CD4-positive, alpha-beta T cell treated with Interleukin-12 subunit alpha and Interleukin-12 subunit beta, for 1 hour (primary cell): ENCODE measurements at regions not wholly inside any gene's neighbourhood (a gene's known extent, or its start where the extent isn't known, plus 50 kb on each side); places are given as distances from the start of the nearest gene placed in this dataset.

Source experiments
- DNase-seq: peaks from one replicate; pipeline ENCODE4 v3.0.0-alpha.2; 2020

DNA sequence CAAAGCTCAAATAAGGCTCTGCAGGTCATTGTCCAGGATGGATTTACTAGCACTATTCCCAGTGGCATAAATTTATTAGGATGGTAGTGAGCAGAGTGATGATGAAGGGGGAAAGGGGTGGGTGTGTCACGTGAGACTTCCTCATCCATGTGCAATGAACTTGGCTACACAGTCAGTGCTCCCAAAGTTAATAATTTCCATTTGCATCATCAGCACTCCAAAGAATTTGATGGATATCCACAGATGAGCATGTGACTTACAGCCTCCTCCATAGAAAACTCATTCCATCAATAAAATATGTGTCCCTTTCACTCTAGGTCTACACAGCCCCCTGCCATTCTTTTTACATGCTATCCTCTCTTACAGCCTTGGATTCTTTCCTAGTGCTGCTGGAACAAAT is 142.6 kb upstream of the PLPP4 start:
- no peak for DNase-seq

DNA sequence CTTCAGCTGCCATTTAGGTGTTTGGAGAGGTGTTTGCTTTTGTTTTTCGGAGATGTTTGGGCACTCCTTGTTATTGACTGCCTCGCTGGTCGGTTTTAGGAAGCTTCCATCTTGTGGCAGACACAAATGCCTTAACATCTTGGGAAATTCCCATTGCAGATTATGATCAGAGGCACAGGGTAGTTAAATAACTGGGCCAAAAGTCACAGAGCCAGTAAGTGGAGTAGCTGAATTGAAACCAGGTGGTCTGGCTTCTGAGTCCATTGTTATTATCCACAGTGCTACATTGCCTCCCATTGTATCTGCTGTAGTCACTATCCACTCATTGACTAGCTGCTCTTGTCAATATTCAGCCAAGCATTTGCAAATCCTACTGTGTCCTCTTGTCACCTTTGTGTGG is 138.2 kb upstream of the PLPP4 start:
- no peak for DNase-seq

DNA sequence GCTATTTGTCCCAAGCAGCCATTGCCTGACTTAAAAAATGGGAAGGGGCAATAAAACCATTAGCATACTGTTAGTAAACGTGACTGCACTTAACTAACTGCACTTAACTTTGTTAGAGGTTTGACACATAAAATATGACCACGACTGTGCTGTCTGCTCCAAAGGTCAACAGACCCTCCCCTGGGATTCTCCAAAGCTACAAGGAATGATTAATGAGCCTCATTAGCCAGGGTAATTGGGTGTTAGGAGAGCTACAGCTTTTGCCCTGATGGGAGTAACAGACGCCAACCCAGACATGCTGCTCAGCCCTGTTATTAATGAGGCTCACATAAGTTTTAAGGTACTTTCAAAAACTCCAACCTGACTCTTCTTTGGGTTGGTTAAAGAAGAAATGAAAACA is 129.4 kb upstream of the PLPP4 start:
- DNase-seq: no peak

DNA sequence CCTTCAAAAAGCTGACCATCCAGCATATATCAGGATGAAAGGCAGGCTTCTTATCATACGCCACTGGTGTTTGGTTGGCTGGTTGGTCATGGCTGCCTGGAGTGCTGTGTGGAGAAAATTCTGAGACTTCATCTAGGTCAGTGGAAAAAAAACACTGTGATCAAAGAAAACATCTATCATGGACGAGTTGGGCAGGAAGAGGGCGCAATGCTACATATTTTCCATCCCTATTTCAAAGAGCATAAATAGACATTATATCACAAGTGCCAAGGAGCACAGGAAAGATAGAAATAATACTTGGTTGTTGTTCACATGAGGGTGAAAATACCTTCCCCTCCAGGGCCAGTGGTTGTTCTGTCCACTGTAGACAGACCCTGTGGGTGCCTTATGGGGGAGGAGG is 128.4 kb upstream of the PLPP4 start:
- no peak for DNase-seq

DNA sequence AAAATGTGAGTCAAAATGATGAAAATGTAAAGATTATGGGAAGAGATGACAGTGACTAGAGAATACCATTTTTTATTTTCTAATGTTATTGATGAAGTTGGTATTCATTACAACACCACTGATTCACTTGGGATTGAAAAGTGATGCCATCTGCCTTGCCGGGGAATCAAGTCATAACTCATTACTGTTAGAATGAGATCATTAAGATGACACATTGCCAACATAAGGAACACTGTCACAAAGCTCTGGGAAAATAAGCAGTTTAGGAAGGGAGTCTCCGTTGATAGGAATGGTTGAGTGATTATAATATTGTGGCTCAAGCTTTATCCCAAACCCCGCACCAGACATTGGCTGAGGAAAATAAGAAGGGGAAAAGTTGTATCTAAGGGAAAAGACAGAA is 121.5 kb upstream of the PLPP4 start:
- no peak for DNase-seq

DNA sequence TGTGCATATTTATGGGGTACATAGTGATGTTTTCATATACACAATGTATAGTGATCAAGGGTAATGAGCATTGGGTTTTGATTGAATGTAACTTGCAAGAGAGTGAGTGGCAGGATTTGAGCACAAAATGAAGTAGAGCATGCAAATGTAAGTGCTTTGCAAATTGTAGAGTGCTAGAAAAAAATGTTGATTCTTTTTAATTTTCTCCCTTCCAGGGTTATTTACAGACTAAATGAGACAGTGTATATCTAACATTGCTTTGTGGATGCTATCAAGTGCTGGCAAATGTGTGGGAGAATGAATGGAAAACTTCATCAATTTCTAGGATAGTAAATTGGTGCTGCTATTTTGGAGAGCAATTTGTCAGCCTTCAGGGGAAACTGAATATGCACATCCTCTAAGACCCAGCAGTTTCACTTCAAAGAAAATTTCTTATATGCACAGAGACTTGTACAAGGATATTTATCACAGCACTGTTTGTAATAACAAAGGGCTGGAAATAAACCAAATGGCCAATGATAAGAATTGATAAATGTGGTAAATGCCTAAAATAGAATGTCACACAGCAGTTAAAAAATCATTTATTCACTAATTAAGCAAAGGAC is 120.6 kb upstream of the PLPP4 start:
- DNase-seq: no peak

DNA sequence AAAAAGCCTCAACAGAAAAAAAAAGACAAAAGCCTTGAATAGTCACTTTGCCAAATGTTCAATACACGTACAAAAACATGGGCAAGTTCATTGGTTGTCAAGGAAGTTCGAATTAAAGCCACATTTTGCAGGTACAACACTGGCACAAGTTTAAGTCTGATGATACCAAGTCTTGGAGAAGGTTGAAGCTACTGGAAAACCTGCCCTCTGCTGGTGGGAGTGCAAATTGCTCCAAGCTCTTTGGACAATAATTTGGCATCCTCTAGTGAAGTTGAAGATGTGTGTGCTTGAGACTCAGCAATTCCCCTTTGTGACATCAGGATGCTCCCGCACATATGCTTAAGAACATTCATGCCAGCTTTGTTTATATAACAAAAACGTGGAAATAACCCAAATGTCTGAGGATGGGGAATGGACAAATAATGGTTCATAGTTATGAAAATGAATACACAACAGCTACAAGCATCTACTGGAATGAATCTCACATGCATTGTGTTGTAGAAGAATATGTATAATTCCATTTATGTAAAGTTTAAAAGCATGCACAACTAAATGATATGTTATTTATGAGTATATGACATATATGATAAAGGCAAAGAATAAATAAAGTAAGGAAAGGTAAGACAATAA is 120.0 kb upstream of the PLPP4 start:
- peak; percentile 40 for DNase-seq

DNA sequence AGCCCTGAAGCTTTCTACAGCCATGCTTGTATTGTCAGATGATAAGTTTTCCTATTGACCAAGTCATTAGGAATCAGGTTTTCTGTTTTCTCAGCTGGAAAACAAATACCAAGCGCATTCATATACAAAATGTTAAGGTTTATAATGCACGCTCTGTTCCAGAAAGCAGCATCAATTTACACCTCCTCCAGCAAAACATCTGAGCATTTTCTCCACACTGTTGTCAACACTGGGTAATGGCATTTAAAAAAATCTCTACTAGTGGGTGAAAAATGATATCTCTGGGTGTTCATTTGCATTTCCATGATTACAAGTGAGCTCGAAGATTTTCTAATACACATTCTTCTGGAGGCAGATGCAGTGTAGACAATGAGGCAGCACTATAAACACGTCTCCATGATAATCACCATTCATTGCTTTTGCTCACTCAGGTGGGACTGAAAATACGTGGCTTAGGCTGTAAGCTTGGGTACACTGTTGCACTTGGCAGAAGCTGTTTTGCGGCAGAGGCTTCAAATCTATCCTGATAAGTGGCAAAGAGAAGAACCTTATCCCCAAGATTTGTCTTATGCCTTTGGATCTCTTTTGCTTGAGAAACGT is 114.8 kb upstream of the PLPP4 start:
- DNase-seq: no peak

DNA sequence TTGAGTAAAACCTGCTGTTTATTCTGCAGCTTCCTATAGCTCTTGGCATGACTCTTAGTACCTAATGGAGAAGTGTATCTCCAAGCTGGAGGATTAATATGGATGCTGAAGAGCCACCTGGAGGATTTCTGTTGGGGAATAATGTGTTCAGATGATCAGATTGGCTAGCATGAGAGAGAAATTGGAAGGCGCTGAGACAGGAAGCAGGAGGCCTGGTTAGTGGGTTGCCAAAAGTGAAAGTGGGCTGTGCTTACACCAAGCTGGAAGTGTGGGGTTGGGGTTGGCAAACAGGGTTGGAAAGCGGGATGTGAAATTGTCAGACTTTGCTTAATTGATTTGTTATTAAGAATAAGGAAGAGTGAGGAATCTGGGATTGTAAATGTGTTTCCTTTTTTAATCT is 111.8 kb upstream of the PLPP4 start:
- DNase-seq: no peak

DNA sequence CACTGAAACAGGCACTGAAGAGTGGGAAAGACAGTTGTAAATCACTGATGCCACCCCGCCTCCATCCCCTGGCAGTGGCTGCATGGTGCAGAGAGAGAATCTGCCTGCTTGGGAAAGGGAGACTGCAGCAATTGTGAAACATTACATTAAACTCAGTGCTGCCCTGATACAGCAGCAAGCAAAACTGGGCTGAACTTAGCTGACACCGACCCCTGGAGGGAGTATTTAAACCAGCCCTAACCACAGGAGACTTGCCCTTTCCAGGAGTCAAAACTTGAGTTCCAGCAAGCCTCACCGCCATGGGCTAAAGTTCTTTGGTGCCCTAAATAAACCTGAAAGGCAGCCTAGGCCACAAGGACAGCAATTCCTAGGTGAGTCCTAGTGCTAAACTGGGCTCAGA is 109.4 kb upstream of the PLPP4 start:
- DNase-seq: no peak

DNA sequence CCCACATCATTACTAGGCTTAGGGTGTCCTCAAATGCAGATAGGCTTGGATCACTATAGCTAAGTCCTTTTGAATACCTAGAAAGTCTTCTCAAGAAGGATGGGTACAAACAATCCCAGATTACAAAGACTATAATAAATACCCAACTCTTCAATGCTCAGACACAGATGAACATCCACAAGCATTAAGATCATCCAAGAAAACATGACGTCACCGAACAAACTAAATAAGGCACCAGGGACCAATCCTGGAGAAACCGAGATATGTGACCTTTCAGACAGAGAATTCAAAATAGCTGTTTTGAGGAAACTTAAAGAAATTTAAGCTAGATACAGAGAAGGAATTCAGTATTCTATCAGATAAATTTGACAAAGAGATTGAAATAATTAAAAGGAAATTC is 108.0 kb upstream of the PLPP4 start:
- no peak for DNase-seq

DNA sequence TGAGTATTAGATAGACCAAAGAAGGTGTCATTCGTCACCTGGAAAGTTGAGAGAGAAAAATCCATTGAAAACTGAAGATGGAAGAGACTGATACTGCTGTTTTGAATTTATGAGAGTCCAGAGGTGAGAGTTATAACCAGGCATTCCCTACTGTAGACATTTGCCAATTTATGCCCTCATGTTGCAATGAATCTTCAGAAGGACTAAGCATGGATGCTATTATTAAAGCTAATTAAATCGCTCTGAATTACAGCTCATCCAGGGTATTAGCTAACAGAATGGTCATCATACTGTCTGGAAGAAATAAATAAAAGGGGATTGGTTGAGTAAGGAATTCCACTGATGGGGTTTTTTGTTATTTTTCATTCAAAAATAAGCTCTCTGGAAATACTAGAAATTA is 101.6 kb upstream of the PLPP4 start:
- DNase-seq: no peak

DNA sequence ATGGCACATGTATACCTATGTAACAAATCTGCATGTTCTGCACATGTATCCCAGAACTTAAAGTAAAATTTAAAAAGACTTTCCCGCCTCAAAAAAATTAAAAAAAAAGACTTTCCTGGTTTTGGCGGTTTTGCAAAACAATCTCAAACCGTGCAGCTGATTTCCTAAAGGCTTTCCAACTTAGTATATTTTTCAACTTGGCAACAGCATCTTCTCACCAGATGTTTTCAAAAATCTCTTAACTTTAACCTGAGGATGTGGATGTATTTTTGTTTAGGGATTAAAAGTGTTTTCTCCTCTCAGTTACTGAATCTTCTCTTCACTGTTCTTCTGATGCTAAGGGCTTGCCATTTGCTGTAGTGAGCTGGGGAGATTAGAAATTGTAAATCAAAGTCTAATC is 96.5 kb upstream of the PLPP4 start:
- no peak for DNase-seq

DNA sequence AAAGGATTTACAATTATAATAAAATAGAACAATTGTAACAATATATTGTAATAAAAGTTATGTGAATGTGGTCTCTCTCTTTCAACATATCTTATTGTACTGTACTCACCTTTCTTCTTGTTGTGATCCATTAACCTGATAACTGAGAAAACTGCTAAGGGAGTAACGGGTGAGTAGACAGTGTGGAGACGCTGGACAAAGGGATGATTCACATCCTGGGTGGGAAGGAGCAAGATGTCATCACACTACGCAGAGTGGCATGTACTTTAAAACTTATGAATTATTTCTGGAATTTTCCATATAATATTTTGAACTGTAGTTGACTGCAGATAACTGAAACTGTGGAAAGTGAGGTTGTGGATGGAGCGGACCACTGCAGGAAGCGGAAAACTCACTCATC is 91.2 kb upstream of the PLPP4 start:
- no peak for DNase-seq

DNA sequence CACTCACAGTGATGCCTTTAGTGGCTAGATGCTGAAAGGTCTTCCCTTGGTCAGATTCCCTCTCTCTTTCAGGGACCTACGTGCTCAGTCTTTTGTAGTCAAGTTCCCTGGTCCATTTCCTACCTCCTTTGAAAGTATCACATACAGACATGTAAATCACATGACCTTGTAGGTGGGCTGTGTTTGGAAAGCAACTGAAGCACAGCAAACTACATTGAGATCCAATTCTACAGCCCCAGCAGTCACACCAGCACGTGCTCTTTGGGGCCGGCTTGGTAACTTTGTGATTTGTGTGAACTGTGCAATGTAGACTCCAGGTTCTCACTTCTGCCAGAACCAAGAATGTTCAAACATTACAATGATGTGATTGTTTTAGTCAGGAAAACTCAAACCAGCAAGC is 89.7 kb upstream of the PLPP4 start:
- DNase-seq: no peak

DNA sequence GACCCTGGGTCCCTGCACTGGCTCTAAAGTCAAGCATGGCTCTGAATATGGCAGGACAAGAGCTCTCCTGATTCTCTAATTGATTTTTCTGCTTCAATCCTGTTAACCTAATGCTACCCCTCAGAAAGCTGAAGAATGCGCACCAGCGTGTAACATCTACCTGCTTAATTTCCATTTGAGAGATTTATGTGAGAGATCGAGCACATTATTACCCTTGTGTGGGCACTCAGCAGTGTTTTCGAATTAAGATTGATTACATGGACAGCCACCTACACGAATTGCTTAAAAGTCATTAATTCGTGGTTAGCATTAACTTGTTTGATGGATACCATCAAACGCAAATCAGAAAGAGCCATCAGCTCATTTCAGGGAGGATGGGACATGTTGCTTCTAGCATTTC is 88.7 kb upstream of the PLPP4 start:
- DNase-seq: no peak

DNA sequence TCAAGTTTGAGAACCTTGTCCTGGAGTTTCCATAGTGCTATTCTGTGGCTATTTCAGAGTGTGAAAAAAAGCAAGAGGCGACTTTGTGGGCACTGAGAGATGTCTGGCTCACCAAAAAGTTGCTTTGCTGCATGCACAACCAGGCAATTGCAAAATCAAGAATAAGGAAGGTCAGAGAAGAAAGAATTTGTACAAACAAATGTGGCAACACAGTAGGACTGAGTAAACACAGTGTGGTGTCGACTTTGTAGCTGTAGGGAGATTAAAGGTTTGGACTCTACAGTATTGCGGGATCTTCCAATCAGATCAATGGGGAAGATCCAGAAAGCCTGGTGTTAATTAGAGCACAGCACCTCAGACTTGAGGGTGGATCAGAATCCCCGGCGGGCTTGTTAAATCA is 88.1 kb upstream of the PLPP4 start:
- no peak for DNase-seq

DNA sequence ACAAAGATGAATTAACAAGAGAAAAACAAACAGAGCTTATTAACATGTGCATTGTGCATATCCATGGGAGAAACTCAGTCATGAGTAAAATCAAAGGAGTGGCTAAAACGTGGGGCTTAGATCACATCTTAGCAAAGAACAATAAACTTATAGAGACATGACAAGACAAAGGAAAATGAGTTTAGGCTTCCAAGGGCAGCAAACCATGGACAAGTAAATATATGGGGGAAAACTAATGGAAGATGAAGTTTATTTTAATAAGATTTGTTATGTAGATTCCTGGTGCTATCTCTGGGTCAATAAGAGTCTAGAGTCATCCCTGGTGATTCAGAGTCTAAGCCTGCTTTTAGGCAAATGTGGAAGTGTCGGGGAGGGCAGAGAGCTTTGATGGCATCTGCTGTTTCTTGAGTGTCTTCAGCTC is 87.2 kb upstream of the PLPP4 start:
- no peak for DNase-seq

DNA sequence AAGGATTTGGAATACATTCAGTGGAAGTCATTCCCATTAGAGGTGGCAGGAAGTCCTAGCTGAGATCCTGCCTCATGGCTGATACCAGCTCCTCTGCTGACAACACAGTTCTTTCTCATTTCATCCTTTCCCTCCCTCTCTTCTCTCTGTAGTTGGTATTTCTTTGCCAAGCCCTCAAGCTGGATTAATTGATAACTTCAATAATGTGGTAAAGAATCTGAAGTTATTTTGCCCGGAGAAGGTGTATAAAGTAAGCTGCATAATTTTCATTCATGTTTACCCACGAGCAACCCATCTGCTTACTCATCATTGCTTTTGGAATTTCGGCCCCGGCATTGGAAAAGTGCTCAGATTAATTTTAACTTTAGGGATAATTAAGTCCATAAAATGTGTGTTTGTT is 85.2 kb upstream of the PLPP4 start:
- no peak for DNase-seq

DNA sequence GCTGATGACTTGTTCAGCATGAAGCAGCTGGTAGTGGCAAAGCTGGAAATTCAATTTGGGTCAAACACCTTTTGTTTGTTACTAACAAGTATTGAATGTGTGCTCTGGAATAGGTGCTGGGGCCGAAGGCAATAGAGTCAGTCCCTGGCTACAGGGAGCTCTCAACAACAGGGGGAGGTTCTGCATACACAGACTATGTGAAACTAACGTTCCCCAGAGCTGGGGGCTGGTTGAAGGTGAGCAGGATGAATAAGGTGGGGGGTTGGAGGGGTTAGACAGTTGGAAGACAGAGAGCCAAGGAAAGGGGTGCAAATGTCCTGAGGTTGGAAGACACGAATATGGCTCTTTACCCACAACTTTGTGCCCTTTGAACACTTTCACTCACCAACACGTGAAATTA is 84.1 kb upstream of the PLPP4 start:
- no peak for DNase-seq

DNA sequence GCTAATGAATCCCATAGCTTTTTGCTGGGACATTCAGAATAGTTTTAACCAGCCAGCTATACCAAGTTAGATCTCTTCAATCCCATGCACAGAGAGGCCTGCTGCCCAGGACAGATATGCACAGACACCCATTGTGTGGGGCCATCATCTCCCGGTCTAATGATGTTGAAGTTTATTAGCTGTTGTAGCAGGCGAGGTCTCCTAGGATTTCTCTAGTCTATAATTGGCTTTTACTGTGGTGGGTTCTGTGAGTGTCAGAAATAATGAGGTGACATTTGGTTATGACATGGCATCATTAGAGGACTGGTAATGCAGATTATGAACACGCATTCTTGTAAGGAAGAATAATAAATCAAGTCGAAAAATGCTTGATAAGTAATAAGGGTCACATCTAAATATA is 81.4 kb upstream of the PLPP4 start:
- DNase-seq: no peak

DNA sequence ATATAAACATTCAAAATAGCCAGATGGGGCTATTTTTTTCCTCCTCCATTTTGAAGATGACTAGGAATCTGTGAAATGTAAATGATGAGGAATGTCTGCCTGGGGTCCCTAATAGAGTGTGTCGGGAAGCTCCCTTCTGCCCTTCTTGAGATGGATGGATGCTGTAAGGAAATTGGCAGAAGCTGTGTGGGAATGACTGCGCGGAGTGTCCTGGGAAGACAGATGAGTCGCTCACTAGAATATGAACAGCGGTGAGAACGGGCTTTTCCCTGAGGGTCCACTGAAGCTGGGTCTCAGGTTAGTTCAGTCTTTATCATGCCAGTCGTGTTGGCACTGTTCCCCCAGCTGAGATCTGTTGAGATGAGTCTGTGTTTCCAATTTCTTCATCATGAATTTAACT is 75.1 kb upstream of the PLPP4 start:
- no peak for DNase-seq

DNA sequence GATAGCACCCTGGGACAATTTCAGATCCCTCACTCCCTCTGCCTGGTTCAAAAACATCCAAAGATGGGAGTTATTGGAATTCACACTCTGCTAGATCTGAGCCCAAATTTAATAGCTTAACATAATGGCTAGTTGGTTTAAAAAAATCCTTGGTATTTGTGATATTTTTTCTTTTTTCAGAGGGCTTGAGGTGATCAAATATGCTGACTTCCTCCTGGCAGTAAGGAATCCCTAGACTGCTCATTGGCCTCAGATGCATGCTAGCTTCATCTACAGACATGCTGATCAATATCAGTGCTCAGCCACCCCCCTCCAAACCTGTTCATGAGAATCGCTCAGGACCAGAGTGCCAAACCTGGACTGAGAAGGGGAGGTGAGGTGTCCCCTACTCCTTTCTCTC is 74.7 kb upstream of the PLPP4 start:
- DNase-seq: no peak

DNA sequence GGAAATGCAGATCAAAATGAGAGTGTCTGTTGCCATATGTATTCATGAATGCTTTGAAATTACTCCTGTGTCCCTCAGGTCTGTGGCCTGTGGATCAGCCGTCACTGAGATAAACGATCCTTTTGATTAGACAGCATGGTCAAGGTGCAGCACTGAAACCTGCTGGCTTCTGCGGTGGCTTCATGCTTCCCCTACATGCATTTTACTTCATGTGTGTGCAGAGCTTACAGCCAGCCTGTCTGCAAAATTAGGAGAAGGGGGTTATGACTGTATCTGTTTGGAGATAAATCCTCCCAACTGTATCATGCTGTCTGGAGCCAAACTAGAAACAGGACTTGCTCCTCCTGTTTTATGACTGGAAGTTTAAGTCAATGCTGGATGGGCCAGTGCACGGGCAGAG is 71.0 kb upstream of the PLPP4 start:
- no peak for DNase-seq

DNA sequence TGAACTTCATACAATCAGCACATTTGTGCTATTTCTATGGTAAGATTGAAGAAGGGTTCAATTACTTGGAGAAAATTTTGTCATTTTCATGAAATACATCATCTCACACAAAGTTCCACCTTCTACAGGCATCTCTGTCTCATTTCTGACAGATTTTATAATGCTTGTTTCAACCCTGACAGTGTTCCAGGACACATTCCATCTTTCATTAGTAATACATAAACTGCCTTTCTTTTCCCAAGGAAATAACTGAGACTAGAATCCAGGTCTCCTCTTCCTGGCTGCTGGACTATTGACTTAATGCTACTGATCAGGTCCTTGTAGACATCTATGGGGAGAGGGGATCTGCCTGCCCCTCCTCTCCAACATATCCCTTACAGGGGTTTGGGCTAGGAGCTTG is 70.1 kb upstream of the PLPP4 start:
- no peak for DNase-seq
